Nephron progenitor cell (in vitro differentiated cells): ENCODE measurements at regions not wholly inside any gene's neighbourhood (a gene's known extent, or its start where the extent isn't known, plus 50 kb on each side); places are given as distances from the start of the nearest gene placed in this dataset.

ENCODE experiments used
- DNase-seq: peaks from one replicate; pipeline ENCODE4 v3.0.0; 2021
- H3K27ac Mint-ChIP-seq: 2 replicates; pipeline ENCODE4 v1.8.0; 2021; ENCODE audit warnings: mild to moderate bottlenecking, moderate library complexity, mixed read lengths
- H3K27me3 Mint-ChIP-seq: 2 replicates; pipeline ENCODE4 v1.8.0; 2021; ENCODE audit warnings: mild to moderate bottlenecking, low read depth, mixed read lengths; ENCODE audit not compliant: poor library complexity
- H3K36me3 Mint-ChIP-seq: 2 replicates; pipeline ENCODE4 v1.8.0; 2021; ENCODE audit warnings: low read depth, mixed read lengths
- H3K4me1 Mint-ChIP-seq: 2 replicates; pipeline ENCODE4 v1.8.0; 2021; ENCODE audit warnings: mixed read lengths
- H3K4me3 Mint-ChIP-seq: 2 replicates; pipeline ENCODE4 v1.8.0; 2021; ENCODE audit warnings: mild to moderate bottlenecking, moderate library complexity, mixed read lengths
- H3K9me3 Mint-ChIP-seq: 2 replicates; pipeline ENCODE4 v1.8.0; 2021; ENCODE audit warnings: mild to moderate bottlenecking, moderate library complexity, mixed read lengths
- CTCF ChIP-seq: fragments of 200-600 bp; sonication (generic); IDR thresholded peaks from 2 replicates; pipeline ENCODE4 v1.5.0; 2021; ENCODE audit warnings: antibody characterized with exemption

GRCh38 chr1:221141096-221141495 lies 261.9 kb downstream of the HLX start:
- no peak for DNase-seq
- Mint-ChIP-seq H3K36me3 (no peaks in the 10 kb centered on the region), H3K4me3 (no peak overlapping the region), H3K27ac (no peak overlapping the region), H3K9me3 (peaks cover 20% of the 10 kb centered on the region), H3K4me1 (peaks cover 15% of the 10 kb centered on the region), H3K27me3 (no peaks in the 10 kb centered on the region)
- no peak for TF ChIP-seq CTCF

DNA sequence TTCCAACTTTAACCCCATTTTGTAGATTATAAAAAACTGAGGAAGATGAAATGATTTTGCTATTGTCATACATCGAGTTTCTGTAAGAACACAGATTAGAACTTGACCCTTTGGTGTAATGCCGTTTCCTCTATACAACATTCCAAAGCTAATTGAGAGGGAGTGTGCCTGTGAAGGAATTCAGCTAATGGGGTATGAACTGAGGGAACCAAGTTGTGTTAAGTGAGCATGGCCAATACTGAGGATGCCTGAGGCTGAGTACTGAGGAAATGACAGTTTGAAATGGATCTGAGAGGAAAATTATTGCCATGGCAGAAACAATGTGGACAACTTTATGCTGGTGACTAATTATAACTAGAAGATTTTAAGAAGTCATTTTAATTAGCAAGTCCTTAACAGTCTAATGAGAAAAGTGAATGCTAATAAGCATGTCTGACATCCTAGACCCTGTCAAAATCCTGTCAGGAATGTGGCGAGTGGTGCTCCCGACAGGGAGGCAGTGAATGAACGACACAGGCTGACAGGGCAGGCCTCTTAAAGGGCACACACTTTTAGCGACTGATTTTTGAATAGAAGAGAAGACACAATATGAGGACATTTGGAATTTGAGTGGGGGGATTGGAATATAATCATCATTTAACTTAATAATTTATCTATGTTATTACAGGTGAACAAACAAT lies 262.5 kb downstream of the HLX start:
- H3K4me3 Mint-ChIP-seq: no peak overlapping the region
- H3K9me3 Mint-ChIP-seq: peaks cover 25% of the 10 kb centered on the region
- DNase-seq: no peak
- H3K4me1 Mint-ChIP-seq: peaks cover 15% of the 10 kb centered on the region
- H3K27ac Mint-ChIP-seq: no peak overlapping the region
- H3K36me3 Mint-ChIP-seq: no peaks in the 10 kb centered on the region
- H3K27me3 Mint-ChIP-seq: no peaks in the 10 kb centered on the region
- TF ChIP-seq CTCF: no peak

GRCh38 chr1:221148660-221149059 lies 269.4 kb downstream of the HLX start:
- no peak for TF ChIP-seq CTCF
- DNase-seq: no peak
- Mint-ChIP-seq H3K27ac (no peak overlapping the region), H3K9me3 (peaks cover 21% of the 10 kb centered on the region), H3K4me1 (no peaks in the 10 kb centered on the region), H3K36me3 (no peaks in the 10 kb centered on the region), H3K27me3 (no peaks in the 10 kb centered on the region), H3K4me3 (no peak overlapping the region)

- H3K27me3 Mint-ChIP-seq: peaks cover 3% of the 10 kb centered on the region
- no peak overlapping the region for H3K27ac Mint-ChIP-seq
- no peak for DNase-seq
- peaks cover 21% of the 10 kb centered on the region for H3K9me3 Mint-ChIP-seq
- no peaks in the 10 kb centered on the region for H3K4me1 Mint-ChIP-seq
- no peaks in the 10 kb centered on the region for H3K36me3 Mint-ChIP-seq
- no peak for TF ChIP-seq CTCF
- H3K4me3 Mint-ChIP-seq: no peak overlapping the region
Observed at GRCh38 chr1:221149111-221149510, 269.9 kb downstream of the HLX start.

DNA sequence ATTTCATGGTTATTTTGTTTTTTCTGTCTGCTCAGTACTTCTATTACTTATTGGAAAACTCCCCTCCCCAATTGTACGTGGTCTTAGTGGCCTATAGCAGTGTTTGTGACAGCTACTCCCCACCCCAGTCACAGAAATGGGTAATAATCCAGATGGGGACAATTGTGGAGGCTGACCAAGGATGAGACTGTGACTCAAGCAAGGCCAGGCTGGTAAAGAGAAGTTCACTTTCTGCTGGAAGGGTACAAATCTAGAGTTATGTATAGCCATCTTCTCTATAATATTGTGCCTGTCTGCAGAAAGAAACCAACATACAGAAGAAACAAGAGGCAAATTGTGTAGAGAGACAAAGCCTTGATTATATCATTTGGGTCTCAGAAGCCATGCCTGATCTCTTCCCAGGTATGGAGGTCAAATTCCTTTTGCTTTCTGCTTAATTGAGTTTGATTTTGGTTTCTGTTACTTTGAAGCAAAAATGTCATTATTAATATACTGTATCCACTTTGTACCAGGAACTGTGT lies 270.4 kb downstream of the HLX start:
- Mint-ChIP-seq H3K9me3 (peaks cover 17% of the 10 kb centered on the region), H3K27ac (no peak overlapping the region), H3K36me3 (no peaks in the 10 kb centered on the region), H3K27me3 (peaks cover 3% of the 10 kb centered on the region), H3K4me1 (no peaks in the 10 kb centered on the region), H3K4me3 (no peak overlapping the region)
- TF ChIP-seq CTCF: no peak
- DNase-seq: no peak

GRCh38 chr1:221150996-221151395 lies 271.8 kb downstream of the HLX start:
- peaks cover 3% of the 10 kb centered on the region for H3K27me3 Mint-ChIP-seq
- H3K27ac Mint-ChIP-seq: no peak overlapping the region
- H3K36me3 Mint-ChIP-seq: no peaks in the 10 kb centered on the region
- H3K4me3 Mint-ChIP-seq: no peak overlapping the region
- peaks cover 5% of the 10 kb centered on the region for H3K4me1 Mint-ChIP-seq
- peaks cover 14% of the 10 kb centered on the region for H3K9me3 Mint-ChIP-seq
- no peak for DNase-seq
- TF ChIP-seq CTCF: no peak
